Activated T-cell treated with anti-CD3 and anti-CD28 coated beads, Interleukin-2, amount 50 U/mL, for 72 hours (primary cell): ENCODE measurements at regions not wholly inside any gene's neighbourhood (a gene's known extent, or its start where the extent isn't known, plus 50 kb on each side); places are given as distances from the start of the nearest gene placed in this dataset.
"Not testable (repeated sequence)": the region's sequence is repeated elsewhere in the genome, so short reads cannot be mapped to it uniquely, and the experiment has no call there.

Experiments used
- ATAC-seq, 2 donors: fragments of 150-1000 bp; cut with Tn5 transposase; replicated peaks in 1 of 2; 2 replicates each; pipeline ENCODE4 v1.10.0; 2021; ENCODE audit warnings: moderate library complexity in 2 of 2, mild to moderate bottlenecking in 1 of 2
- DNase-seq, 2 donors: peaks; one replicate each; pipeline ENCODE4 v3.0.0; 2021 to 2022; ENCODE audit warnings: mixed read lengths in 1 of 2
- H3K27ac Mint-ChIP-seq: one replicate; pipeline ENCODE4 v1.8.0; 2022; ENCODE audit warnings: mild to moderate bottlenecking, moderate library complexity, mixed read lengths
- H3K27me3 Mint-ChIP-seq: one replicate; pipeline ENCODE4 v1.8.0; 2022; ENCODE audit warnings: low read depth, mixed read lengths
- H3K36me3 Mint-ChIP-seq, 2 donors: one replicate each; pipeline ENCODE4 v1.8.0; 2022; ENCODE audit warnings: mixed read lengths in 2 of 2, mild to moderate bottlenecking in 1 of 2; ENCODE audit not compliant: insufficient read depth in 2 of 2
- H3K4me1 Mint-ChIP-seq: one replicate; pipeline ENCODE4 v1.8.0; 2022; ENCODE audit warnings: low read depth, mixed read lengths
- H3K4me3 Mint-ChIP-seq, 2 donors: one replicate each; pipeline ENCODE4 v1.8.0; 2022; ENCODE audit warnings: mild to moderate bottlenecking in 2 of 2, mixed read lengths in 2 of 2, moderate library complexity in 2 of 2
- H3K9me3 Mint-ChIP-seq, 2 donors: one replicate each; pipeline ENCODE4 v1.8.0; 2022; ENCODE audit warnings: mixed read lengths in 2 of 2

- DNase-seq: no peak
- H3K9me3 Mint-ChIP-seq: peaks cover 4 to 8% of the 10 kb centered on the region in 2 donors
- no peak for ATAC-seq
- peaks cover 0 to 3% of the 10 kb centered on the region in 2 donors for H3K36me3 Mint-ChIP-seq
- H3K27ac Mint-ChIP-seq: no peak overlapping the region
- H3K27me3 Mint-ChIP-seq: no peaks in the 10 kb centered on the region
- H3K4me3 Mint-ChIP-seq: no peak overlapping the region
- H3K4me1 Mint-ChIP-seq: no peaks in the 10 kb centered on the region
Observed at GRCh38 chr1:178038372-178038771, 55.5 kb upstream of the RASAL2 start.

GRCh38 chr1:178039891-178040290 is 54.0 kb upstream of the RASAL2 start:
- Mint-ChIP-seq H3K36me3 (peaks cover 0 to 3% of the 10 kb centered on the region in 2 donors), H3K4me3 (no peak overlapping the region)

GRCh38 chr1:178043940-178044339 is 50.0 kb upstream of the RASAL2 start:
- not testable (repeated sequence) for H3K27me3 Mint-ChIP-seq, H3K9me3 Mint-ChIP-seq, H3K27ac Mint-ChIP-seq, ATAC-seq, H3K36me3 Mint-ChIP-seq, H3K4me1 Mint-ChIP-seq, H3K4me3 Mint-ChIP-seq, DNase-seq

More at GRCh38 chr1:178039891-178040290, 54.0 kb upstream of the RASAL2 start:
- H3K9me3 Mint-ChIP-seq: peaks cover 4 to 8% of the 10 kb centered on the region in 2 donors
- H3K4me1 Mint-ChIP-seq: no peaks in the 10 kb centered on the region
- DNase-seq (no peak), ATAC-seq (no peak)
- H3K27ac Mint-ChIP-seq: no peak overlapping the region
- no peaks in the 10 kb centered on the region for H3K27me3 Mint-ChIP-seq
